ENCODE measurements at regions not wholly inside any gene's neighbourhood (a gene's known extent, or its start where the extent isn't known, plus 50 kb on each side); places are given as distances from the start of the nearest gene placed in this dataset.
"Not testable (repeated sequence)": the region's sequence is repeated elsewhere in the genome, so short reads cannot be mapped to it uniquely, and the experiment has no call there.

- DNase-seq, result no peak
Measured at GRCh38 chr2:192814376-192814775, 619.6 kb upstream of the TMEFF2 start.

GRCh38 chr2:192813341-192813740 lies 618.6 kb upstream of the TMEFF2 start:
- no peak for DNase-seq

GRCh38 chr2:192809173-192809572 lies 614.4 kb upstream of the TMEFF2 start:
- no peak for DNase-seq

GRCh38 chr2:192783643-192784042 lies 588.9 kb upstream of the TMEFF2 start:
- no peak for DNase-seq

GRCh38 chr2:192775459-192776262 lies 580.9 kb upstream of the TMEFF2 start:
- no peak for DNase-seq

GRCh38 chr2:192775011-192775410 lies 580.3 kb upstream of the TMEFF2 start:
- DNase-seq, result no peak

GRCh38 chr2:192773044-192773443 lies 578.3 kb upstream of the TMEFF2 start:
- no peak for DNase-seq

- DNase-seq, result no peak
Measured at GRCh38 chr2:192749611-192750200, 555.0 kb upstream of the TMEFF2 start.

GRCh38 chr2:192741889-192742288 lies 547.2 kb upstream of the TMEFF2 start:
- DNase-seq, result no peak

GRCh38 chr2:192735447-192735846 lies 540.7 kb upstream of the TMEFF2 start:
- no peak for DNase-seq

GRCh38 chr2:192729369-192729768 lies 534.6 kb upstream of the TMEFF2 start:
- no peak for DNase-seq

GRCh38 chr2:192725991-192726390 lies 531.3 kb upstream of the TMEFF2 start:
- no peak for DNase-seq

- no peak for DNase-seq
Measured at GRCh38 chr2:192719629-192720028, 524.9 kb upstream of the TMEFF2 start.

GRCh38 chr2:192718340-192718739 lies 523.6 kb upstream of the TMEFF2 start:
- DNase-seq, result no peak

GRCh38 chr2:192700934-192701333 lies 506.2 kb upstream of the TMEFF2 start:
- no peak for DNase-seq

- DNase-seq, result no peak
Measured at GRCh38 chr2:192697880-192698279, 503.1 kb upstream of the TMEFF2 start.

GRCh38 chr2:192696857-192697256 lies 502.1 kb upstream of the TMEFF2 start:
- DNase-seq, result no peak

- DNase-seq, result no peak
Measured at GRCh38 chr2:192687015-192687414, 492.3 kb upstream of the TMEFF2 start.

- DNase-seq, result not testable (repeated sequence)
Measured at GRCh38 chr2:192682511-192682910, 487.8 kb upstream of the TMEFF2 start.

GRCh38 chr2:192675681-192676080 lies 480.9 kb upstream of the TMEFF2 start:
- DNase-seq, result no peak

GRCh38 chr2:192669505-192670091 lies 474.9 kb upstream of the TMEFF2 start:
- DNase-seq, result no peak

GRCh38 chr2:192660555-192660954 lies 465.8 kb upstream of the TMEFF2 start:
- DNase-seq, result not testable (repeated sequence)

GRCh38 chr2:192657362-192657761 lies 462.6 kb upstream of the TMEFF2 start:
- no peak for DNase-seq

- DNase-seq, result no peak
Measured at GRCh38 chr2:192655916-192656315, 461.2 kb upstream of the TMEFF2 start.
